WTC11 (cell line): ENCODE measurements at regions not wholly inside any gene's neighbourhood (a gene's known extent, or its start where the extent isn't known, plus 50 kb on each side); places are given as distances from the start of the nearest gene placed in this dataset.

ENCODE experiments used
- ATAC-seq: fragments of 200-7000 bp; cut with Tn5 transposase; 2 replicates; pipeline ENCODE4 v1.10.0; 2021; ENCODE audit warnings: mild to moderate bottlenecking, moderate library complexity
- CTCF ChIA-PET: fragments of 300-600 bp; sonication (Branson Sonifier 250); formaldehyde crosslinking; loops from one replicate; lab custom pipeline; 2021; ENCODE audit warnings: antibody characterized with exemption; lab: Charles Lee
- POLR2A ChIA-PET: fragments of 350-600 bp; sonication (Branson Sonifier 250); formaldehyde crosslinking; loops from one replicate; lab custom pipeline; 2021; ENCODE audit warnings: antibody characterized with exemption; lab: Charles Lee
- DNase-seq: peaks from one replicate; pipeline ENCODE4 v3.0.0; 2021; ENCODE audit warnings: low spot score
- H3K27ac Mint-ChIP-seq: 2 replicates; pipeline ENCODE4 v1.8.0; 2021; ENCODE audit warnings: mixed read lengths
- H3K27me3 Mint-ChIP-seq: 2 replicates; pipeline ENCODE4 v1.8.0; 2021; ENCODE audit warnings: low read depth, mild to moderate bottlenecking, moderate library complexity, mixed read lengths
- H3K36me3 Mint-ChIP-seq: 2 replicates; pipeline ENCODE4 v1.8.0; 2021; ENCODE audit warnings: mixed read lengths
- H3K4me1 Mint-ChIP-seq: 2 replicates; pipeline ENCODE4 v1.8.0; 2022; ENCODE audit warnings: mixed read lengths
- H3K4me3 Mint-ChIP-seq: 2 replicates; pipeline ENCODE4 v1.8.0; 2021; ENCODE audit warnings: mild to moderate bottlenecking, moderate library complexity, mixed read lengths
- H3K9me3 Mint-ChIP-seq: 2 replicates; pipeline ENCODE4 v1.8.0; 2021; ENCODE audit warnings: mixed read lengths
- E2F5 ChIP-seq: sonication (generic); formaldehyde crosslinking; IDR thresholded peaks from 2 replicates; pipeline ENCODE4 v1.8.1; 2022; ENCODE audit warnings: mild to moderate bottlenecking, moderate library complexity, missing genetic modification reagents
- ESRRA ChIP-seq: sonication (generic); formaldehyde crosslinking; IDR thresholded peaks from 2 replicates; pipeline ENCODE4 v1.8.1; 2022; ENCODE audit warnings: mild to moderate bottlenecking, missing genetic modification reagents, borderline replicate concordance
- FOXJ3 ChIP-seq: sonication (generic); formaldehyde crosslinking; IDR thresholded peaks from 2 replicates; pipeline ENCODE4 v1.9.0; 2021; ENCODE audit warnings: missing genetic modification reagents, mild to moderate bottlenecking, borderline replicate concordance
- FOXP1 ChIP-seq: sonication (generic); formaldehyde crosslinking; IDR thresholded peaks from 2 replicates; pipeline ENCODE4 v1.8.0; 2022; ENCODE audit warnings: missing genetic modification reagents, mild to moderate bottlenecking, moderate library complexity, borderline replicate concordance
- FOXP4 ChIP-seq: sonication (generic); formaldehyde crosslinking; IDR thresholded peaks from 2 replicates; pipeline ENCODE4 v1.8.0; 2022; ENCODE audit warnings: mild to moderate bottlenecking, missing genetic modification reagents
- GRHL2 ChIP-seq: fragments of 250-450 bp; sonication (Bioruptor Pico); IDR thresholded peaks from 2 replicates; pipeline ENCODE4 v1.8.0; 2022; ENCODE audit warnings: mild to moderate bottlenecking, moderate library complexity; ENCODE audit not compliant: insufficient replicate concordance, severe bottlenecking
- HMGA2 ChIP-seq: fragments of 250-450 bp; sonication (Bioruptor Pico); IDR thresholded peaks from 2 replicates; pipeline ENCODE4 v1.4.0; 2021; ENCODE audit warnings: mild to moderate bottlenecking, moderate library complexity
- JAZF1 ChIP-seq: fragments of 250-450 bp; sonication (Bioruptor Pico); IDR thresholded peaks from 2 replicates; pipeline ENCODE4 v1.9.0; 2021; ENCODE audit warnings: moderate library complexity, mild to moderate bottlenecking, inconsistent platforms
- OVOL2 ChIP-seq: fragments of 250-450 bp; sonication (Bioruptor Pico); IDR thresholded peaks from 2 replicates; pipeline ENCODE4 v1.9.0; 2021; ENCODE audit warnings: mild to moderate bottlenecking, borderline replicate concordance
- SMAD4 ChIP-seq: sonication (generic); formaldehyde crosslinking; IDR thresholded peaks from 2 replicates; pipeline ENCODE4 v1.8.0; 2022; ENCODE audit warnings: mild to moderate bottlenecking, missing genetic modification reagents
- SOX15 ChIP-seq: fragments of 250-450 bp; sonication (Bioruptor Pico); IDR thresholded peaks from 2 replicates; pipeline ENCODE4 v1.9.0; 2021; ENCODE audit warnings: mild to moderate bottlenecking
- TEAD1 ChIP-seq: sonication (generic); formaldehyde crosslinking; IDR thresholded peaks from 2 replicates; pipeline ENCODE4 v1.8.0; 2022; ENCODE audit warnings: mild to moderate bottlenecking, missing genetic modification reagents
- ZNF232 ChIP-seq: sonication (generic); formaldehyde crosslinking; IDR thresholded peaks from 2 replicates; pipeline ENCODE4 v1.8.0; 2022; ENCODE audit warnings: mild to moderate bottlenecking, missing genetic modification reagents
- ZNF396 ChIP-seq: fragments of 250-450 bp; sonication (Bioruptor Pico); IDR thresholded peaks from 2 replicates; pipeline ENCODE4 v1.8.0; 2021; ENCODE audit warnings: mild to moderate bottlenecking, moderate library complexity, borderline replicate concordance
- TF ChIP-seq, protein P1 (sequence below): sonication (generic); formaldehyde crosslinking; conservative IDR thresholded peaks from 2 replicates; pipeline ENCODE4 v1.8.1; 2023; ENCODE audit warnings: mild to moderate bottlenecking, low read depth, missing genetic modification reagents, moderate library complexity
- TF ChIP-seq, protein P2 (sequence below): fragments of 250-450 bp; sonication (Bioruptor Pico); IDR thresholded peaks from 2 replicates; pipeline ENCODE4 v1.9.0; 2021; ENCODE audit warnings: mild to moderate bottlenecking
- TF ChIP-seq, protein P3 (sequence below): sonication (generic); formaldehyde crosslinking; conservative IDR thresholded peaks from 2 replicates; pipeline ENCODE4 v1.8.1; 2022; ENCODE audit warnings: mild to moderate bottlenecking, missing genetic modification reagents
- TF ChIP-seq, protein P4 (sequence below): sonication (generic); formaldehyde crosslinking; IDR thresholded peaks from 2 replicates; pipeline ENCODE4 v1.8.1; 2023; ENCODE audit warnings: mild to moderate bottlenecking, missing genetic modification reagents, moderate library complexity
- TF ChIP-seq, protein P5 (sequence below): sonication (generic); formaldehyde crosslinking; IDR thresholded peaks from 2 replicates; pipeline ENCODE4 v1.8.1; 2022; ENCODE audit warnings: low read depth, mild to moderate bottlenecking, moderate library complexity, missing genetic modification reagents, borderline replicate concordance

DNA sequence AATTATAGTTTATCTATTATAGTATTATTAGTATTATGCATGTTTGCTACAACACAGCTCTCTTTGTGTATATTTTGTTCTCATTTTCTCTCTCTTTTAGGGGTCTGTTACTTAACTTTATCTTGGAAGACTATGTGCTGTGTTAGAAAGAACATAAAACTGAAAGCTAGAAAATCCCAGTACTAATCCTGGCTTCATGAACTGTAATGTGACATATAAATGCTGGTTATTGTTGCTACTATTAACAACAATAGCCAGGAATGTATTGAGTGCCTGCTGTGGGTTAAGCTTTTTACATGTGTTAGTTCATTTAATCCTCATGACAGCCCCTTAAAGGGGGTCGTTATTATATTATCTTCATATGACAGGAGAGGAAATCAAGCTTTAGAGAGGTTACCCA lies 170.0 kb upstream of the DTNBP1 start:
- no peak for DNase-seq
- ChIA-PET POLR2A (interaction anchor here (0.6 kb wide), 1 partner anchor 229 kb away, joined by 3 read pairs; no protein-coding TSS in a partner anchor), CTCF (no interaction called here)
- Mint-ChIP-seq H3K27ac (no peak overlapping the region), H3K27me3 (no peaks in the 10 kb centered on the region), H3K4me3 (no peak overlapping the region), H3K9me3 (no peaks in the 10 kb centered on the region), H3K4me1 (no peaks in the 10 kb centered on the region), H3K36me3 (no peaks in the 10 kb centered on the region)
- no peak for ATAC-seq
- TF ChIP-seq, protein P1, sequence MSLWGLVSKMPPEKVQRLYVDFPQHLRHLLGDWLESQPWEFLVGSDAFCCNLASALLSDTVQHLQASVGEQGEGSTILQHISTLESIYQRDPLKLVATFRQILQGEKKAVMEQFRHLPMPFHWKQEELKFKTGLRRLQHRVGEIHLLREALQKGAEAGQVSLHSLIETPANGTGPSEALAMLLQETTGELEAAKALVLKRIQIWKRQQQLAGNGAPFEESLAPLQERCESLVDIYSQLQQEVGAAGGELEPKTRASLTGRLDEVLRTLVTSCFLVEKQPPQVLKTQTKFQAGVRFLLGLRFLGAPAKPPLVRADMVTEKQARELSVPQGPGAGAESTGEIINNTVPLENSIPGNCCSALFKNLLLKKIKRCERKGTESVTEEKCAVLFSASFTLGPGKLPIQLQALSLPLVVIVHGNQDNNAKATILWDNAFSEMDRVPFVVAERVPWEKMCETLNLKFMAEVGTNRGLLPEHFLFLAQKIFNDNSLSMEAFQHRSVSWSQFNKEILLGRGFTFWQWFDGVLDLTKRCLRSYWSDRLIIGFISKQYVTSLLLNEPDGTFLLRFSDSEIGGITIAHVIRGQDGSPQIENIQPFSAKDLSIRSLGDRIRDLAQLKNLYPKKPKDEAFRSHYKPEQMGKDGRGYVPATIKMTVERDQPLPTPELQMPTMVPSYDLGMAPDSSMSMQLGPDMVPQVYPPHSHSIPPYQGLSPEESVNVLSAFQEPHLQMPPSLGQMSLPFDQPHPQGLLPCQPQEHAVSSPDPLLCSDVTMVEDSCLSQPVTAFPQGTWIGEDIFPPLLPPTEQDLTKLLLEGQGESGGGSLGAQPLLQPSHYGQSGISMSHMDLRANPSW (CRISPR knock-in tag) = no peak

GRCh38 chr6:15829156-15829555 lies 166.3 kb upstream of the DTNBP1 start:
- Mint-ChIP-seq H3K9me3 (no peaks in the 10 kb centered on the region), H3K4me1 (0 out of 2 replicates have a peak, but pooled peaks cover 4% of the 10 kb centered on the region), H3K27ac (no peak overlapping the region), H3K4me3 (no peak overlapping the region), H3K36me3 (no peaks in the 10 kb centered on the region), H3K27me3 (peaks cover 6% of the 10 kb centered on the region)
- ChIA-PET CTCF (interaction anchor here (0.8 to 1.0 kb wide), 2 partner anchors 138 to 354 kb away, joined by 3 to 4 read pairs; no protein-coding TSS in a partner anchor), POLR2A (no interaction called here)
- ATAC-seq = no peak
- no peak for TF ChIP-seq FOXJ3
- no peak for TF ChIP-seq ZNF396
- no peak for TF ChIP-seq ZNF232 (CRISPR knock-in tag)
- TF ChIP-seq SOX15 (CRISPR knock-in tag) = no peak
- no peak for TF ChIP-seq SMAD4 (CRISPR knock-in tag)
- no peak for TF ChIP-seq JAZF1 (CRISPR knock-in tag)
- TF ChIP-seq HMGA2 (CRISPR knock-in tag) = no peak
- no peak for TF ChIP-seq OVOL2 (CRISPR knock-in tag)
- TF ChIP-seq, protein P2, sequence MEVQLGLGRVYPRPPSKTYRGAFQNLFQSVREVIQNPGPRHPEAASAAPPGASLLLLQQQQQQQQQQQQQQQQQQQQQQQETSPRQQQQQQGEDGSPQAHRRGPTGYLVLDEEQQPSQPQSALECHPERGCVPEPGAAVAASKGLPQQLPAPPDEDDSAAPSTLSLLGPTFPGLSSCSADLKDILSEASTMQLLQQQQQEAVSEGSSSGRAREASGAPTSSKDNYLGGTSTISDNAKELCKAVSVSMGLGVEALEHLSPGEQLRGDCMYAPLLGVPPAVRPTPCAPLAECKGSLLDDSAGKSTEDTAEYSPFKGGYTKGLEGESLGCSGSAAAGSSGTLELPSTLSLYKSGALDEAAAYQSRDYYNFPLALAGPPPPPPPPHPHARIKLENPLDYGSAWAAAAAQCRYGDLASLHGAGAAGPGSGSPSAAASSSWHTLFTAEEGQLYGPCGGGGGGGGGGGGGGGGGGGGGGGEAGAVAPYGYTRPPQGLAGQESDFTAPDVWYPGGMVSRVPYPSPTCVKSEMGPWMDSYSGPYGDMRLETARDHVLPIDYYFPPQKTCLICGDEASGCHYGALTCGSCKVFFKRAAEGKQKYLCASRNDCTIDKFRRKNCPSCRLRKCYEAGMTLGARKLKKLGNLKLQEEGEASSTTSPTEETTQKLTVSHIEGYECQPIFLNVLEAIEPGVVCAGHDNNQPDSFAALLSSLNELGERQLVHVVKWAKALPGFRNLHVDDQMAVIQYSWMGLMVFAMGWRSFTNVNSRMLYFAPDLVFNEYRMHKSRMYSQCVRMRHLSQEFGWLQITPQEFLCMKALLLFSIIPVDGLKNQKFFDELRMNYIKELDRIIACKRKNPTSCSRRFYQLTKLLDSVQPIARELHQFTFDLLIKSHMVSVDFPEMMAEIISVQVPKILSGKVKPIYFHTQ (CRISPR knock-in tag) = no peak
- no peak for DNase-seq

GRCh38 chr6:15827496-15828255 lies 164.8 kb upstream of the DTNBP1 start:
- H3K9me3 Mint-ChIP-seq = no peaks in the 10 kb centered on the region
- no peak overlapping the region for H3K27ac Mint-ChIP-seq
- TF ChIP-seq FOXP1 (CRISPR knock-in tag) (no peak), JAZF1 (CRISPR knock-in tag) (no peak), E2F5 (no peak), GRHL2 (CRISPR knock-in tag) (no peak), HMGA2 (CRISPR knock-in tag) (no peak), TEAD1 (CRISPR knock-in tag) (no peak), ESRRA (CRISPR knock-in tag) (no peak), FOXP4 (no peak)
- TF ChIP-seq, protein P3, sequence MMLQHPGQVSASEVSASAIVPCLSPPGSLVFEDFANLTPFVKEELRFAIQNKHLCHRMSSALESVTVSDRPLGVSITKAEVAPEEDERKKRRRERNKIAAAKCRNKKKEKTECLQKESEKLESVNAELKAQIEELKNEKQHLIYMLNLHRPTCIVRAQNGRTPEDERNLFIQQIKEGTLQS (CRISPR knock-in tag) = no peak
- TF ChIP-seq, protein P4, sequence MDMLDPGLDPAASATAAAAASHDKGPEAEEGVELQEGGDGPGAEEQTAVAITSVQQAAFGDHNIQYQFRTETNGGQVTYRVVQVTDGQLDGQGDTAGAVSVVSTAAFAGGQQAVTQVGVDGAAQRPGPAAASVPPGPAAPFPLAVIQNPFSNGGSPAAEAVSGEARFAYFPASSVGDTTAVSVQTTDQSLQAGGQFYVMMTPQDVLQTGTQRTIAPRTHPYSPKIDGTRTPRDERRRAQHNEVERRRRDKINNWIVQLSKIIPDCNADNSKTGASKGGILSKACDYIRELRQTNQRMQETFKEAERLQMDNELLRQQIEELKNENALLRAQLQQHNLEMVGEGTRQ (CRISPR knock-in tag) = no peak
- TF ChIP-seq, protein P5, sequence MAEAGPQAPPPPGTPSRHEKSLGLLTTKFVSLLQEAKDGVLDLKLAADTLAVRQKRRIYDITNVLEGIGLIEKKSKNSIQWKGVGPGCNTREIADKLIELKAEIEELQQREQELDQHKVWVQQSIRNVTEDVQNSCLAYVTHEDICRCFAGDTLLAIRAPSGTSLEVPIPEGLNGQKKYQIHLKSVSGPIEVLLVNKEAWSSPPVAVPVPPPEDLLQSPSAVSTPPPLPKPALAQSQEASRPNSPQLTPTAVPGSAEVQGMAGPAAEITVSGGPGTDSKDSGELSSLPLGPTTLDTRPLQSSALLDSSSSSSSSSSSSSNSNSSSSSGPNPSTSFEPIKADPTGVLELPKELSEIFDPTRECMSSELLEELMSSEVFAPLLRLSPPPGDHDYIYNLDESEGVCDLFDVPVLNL (CRISPR knock-in tag) = no peak

More at GRCh38 chr6:15827496-15828255, 164.8 kb upstream of the DTNBP1 start:
- ATAC-seq (no peak), DNase-seq (no peak)
- CTCF ChIA-PET = no interaction called here
- POLR2A ChIA-PET = no interaction called here
- Mint-ChIP-seq H3K4me1 (0 out of 2 replicates have a peak, but pooled peaks cover 4% of the 10 kb centered on the region), H3K4me3 (no peak overlapping the region), H3K36me3 (no peaks in the 10 kb centered on the region), H3K27me3 (peaks cover 6% of the 10 kb centered on the region)
